CD4-positive, alpha-beta T cell treated with Interleukin-1 beta for 1 hour (primary cell): ENCODE measurements at regions not wholly inside any gene's neighbourhood (a gene's known extent, or its start where the extent isn't known, plus 50 kb on each side); places are given as distances from the start of the nearest gene placed in this dataset.
A peak's percentile ranks its signal among the peaks of the same experiment; 100 is the strongest.
"Not testable (repeated sequence)": the region's sequence is repeated elsewhere in the genome, so short reads cannot be mapped to it uniquely, and the experiment has no call there.

Experiments used
- DNase-seq, 2 donors: peaks; one replicate each; pipeline ENCODE4 v3.0.0-alpha.2; 2020 to 2022

DNA sequence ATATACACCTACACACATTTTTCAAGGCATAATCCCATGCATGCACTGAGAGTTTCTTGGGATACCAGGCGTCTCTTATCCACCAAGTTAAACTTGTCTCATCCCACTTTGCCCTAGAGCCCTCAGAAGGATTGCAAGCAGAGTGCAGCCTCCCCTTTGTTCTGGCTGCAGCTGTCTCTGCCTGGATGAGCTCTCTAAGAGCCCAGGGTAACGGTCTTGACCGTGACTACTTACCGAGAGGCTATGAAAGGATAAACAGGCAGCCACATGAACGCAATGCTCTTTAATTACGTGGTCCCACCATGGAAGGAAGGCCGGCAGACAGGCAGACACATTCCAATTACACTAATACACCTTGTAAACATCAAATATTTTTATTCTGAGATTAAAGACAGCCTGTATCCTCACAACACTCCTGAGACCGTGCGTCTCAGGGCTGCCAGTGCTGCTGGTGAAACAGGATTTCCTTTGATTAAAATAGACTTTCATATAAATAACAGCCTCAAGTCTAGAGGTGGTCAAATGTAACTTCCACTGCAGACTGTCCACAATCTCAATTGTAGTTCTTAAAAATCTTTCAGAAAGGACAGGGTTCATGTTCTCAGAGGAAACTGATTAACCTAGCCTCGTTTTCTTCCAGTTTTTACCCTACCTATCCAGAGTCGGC is 210.0 kb upstream of the PRDM1 start:
- DNase-seq: no peak

DNA sequence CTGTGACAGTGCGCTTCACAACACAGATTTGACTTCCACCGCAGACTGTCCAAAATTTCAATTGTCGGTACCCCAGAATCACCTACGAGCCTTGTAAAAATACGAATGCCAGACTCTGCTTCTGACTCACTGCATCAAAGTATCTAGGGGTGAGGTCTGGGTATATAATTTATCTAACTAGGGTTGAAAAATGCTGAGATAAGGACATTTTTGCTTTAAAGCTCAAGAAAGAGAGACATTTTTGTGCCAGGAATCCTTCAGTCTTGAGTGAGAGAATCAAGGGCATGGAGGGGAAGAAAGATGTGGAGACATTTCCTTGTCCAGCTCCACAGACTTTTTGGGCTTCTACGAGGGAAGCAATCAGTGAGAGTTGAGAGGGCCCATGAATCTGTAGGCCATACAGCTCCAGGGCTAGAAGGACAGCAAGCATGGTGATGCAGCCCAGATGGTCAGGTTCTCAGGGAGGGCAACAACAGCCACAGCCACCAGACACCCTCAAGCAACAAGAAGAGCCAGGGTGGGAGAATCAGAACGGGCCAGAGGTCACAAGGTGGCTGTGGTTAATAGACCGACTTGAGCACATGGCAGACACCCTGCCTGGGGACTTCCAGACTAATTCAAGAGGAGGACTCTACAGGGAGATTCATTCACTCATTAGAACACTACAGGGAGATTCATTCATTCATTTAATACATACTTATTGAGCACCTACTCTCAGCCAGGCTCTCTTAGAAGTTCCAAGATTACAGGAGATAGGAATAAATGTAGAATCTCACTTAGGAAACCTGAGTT is 211.1 kb upstream of the PRDM1 start:
- DNase-seq: no peak

DNA sequence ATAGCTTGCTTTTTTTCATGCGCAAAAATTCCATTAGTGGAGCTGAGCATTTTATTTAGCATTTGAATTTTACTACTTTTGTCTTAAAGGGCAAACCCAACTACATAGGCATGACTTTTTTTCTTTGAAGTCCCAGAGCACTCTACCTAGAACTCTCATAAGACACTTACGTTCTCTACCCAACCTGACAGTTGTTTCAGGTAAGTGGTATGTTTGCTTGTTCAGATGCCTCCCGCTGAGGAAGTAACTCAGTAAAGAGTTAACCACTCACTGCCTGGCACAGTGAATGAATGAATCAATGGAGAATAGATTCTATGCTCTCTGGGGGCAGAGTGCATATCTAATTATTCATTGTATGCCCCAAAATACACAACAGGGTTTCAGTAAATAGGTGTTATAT is 212.3 kb upstream of the PRDM1 start:
- no peak for DNase-seq

DNA sequence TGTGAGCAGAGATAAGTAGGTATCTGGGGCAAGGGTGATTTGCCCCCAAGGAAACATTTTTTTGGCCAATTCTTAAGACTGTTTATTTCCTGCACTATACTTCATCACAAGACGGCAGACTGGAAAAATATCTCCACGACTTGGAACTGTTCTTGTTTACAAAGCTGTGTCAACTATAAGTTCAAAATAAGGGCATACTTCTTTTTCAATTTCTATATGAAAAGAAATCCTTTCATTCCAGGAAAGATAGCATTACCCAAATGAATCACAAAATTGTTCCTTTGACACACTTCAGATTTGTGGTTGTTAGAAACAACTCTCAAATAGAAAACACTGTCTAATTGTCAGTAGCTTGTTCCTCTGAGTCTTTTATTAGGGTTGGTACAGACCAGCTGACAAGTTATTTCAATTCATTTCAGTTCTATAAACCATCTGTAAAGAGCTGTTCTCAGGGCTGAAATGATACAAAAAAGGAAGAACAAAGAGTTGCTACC is 212.9 kb upstream of the PRDM1 start:
- DNase-seq: no peak

DNA sequence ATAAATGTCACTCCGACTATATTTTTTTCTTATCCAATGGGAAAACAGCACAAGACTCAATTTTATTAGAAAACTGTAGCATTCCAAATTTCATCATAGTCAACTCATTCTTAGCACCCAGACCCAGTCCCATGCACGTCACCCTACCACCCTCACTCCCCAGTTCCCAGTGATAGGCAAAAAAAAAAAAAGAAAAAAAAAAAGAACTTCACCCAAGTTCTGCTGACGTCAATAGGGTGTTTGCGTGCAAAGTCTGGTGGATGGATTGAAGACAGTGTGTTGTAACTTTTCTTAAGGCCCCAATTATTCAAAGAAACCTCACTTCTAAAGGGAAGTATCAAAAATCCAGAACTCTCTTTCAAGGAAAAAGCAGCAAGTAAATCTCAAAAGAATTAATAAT is 213.9 kb upstream of the PRDM1 start:
- DNase-seq: peak in 1 of 2 donors; percentile 64

DNA sequence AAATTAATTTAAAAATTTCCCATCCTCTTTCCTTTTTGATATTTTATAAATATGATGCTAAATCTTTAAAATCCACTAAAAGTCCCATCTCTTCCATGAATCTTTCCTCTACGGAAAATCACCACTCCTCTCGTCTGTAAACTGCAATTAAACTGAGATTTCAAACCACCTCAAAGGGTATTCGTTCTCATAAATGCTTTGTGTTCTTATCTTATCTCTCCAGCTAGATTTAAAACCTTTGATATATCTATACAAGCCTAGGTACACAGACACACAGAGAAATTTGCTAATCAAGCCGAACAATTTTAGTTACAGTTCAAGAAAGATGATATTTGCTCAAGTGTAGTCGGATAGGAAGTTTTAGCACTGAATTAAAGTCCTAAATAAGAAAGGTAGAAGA is 214.6 kb upstream of the PRDM1 start:
- DNase-seq: no peak

DNA sequence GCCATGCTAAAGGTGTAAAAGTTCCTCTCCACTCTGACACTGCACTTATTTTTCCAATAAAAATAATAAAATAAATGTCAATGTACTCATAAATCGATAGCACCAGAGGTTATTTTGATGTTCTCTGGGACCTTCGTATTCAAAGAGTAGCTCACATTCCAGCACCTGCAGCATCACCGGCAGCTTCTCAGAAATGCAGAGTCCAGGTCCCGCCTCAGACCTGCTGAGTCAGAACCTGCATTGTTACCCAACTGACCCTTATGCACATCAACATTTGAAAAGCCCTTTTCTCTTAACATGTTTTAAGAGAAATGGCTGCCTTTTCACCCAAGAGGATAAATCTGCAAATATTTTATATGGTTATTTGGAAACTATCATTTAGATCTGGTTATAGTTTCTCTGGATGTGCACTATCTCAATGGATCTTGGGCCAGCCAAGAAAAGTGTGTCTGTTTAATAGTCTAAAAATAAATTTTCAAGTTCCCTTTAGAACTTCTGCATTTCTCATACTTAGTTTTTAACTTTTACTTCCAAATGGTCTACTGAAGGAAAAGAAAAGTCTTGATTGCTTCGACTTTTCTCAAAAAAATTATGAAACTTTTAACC is 216.2 kb upstream of the PRDM1 start:
- DNase-seq: no peak

DNA sequence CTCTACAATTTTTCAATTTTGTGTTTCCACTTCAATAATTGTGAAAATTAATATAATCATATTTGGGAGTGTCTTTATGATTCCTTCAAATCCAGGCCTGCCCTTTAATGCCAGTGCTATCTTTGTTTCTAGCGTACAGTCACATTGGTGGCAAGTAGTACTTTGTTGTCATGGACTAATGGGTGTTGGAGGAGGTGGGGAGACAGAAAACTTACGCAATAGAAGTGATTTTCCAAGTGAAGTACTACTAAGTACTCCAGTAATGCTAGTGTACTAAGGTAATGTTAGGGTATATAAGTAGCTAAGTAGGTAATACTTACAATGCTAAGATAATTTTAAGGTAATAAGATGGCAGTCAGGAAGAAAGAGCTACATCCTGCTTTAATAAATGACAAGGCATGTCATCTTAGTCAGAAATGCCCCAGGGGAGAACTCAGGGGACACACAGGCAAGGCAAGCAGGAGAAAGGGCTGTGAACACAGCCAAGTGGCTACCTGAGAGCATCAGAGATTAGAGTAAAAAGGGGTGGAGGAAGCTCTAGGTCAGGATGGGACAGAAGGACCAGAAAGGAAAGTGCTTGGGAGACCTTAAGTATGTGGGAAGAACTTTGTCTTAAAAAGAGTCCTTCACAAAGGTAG is 217.2 kb upstream of the PRDM1 start:
- DNase-seq: no peak

DNA sequence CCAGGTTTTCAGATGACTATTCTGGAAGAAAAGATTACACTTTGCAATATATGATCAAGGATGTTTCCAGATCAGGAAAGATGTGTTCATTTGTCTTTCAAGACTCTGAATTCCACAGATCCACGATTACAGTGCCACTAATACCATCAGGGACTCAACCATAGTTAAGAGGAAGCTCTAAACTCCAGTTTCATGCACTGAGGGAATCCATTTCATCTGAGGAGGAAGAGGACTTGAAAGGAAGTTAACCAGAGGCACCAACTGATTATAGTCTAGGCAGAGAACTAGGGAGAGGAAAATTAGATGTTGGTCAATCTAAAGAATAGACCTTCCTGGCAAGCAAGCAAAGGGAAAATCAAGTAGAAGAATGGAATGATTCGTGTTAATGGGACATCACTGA is 218.3 kb upstream of the PRDM1 start:
- no peak for DNase-seq

DNA sequence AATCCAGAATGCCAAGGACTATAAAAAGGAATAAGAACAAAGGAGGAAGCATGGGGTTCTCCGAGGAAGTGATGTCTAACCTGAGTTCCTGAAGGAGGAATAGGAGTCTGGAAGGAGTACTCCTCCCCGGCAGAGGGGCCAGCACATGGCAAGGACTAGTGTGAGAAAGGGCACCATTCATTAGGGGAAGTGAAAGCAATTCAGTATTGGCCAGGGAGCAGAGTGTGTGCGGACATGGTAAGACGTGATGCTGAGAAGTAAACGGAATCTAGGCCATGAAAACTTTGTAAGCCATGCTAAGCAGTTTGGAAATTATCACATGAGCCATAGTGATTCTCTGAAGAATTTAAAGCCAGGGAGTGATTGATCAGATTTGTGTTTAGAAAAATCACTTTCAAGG is 218.9 kb upstream of the PRDM1 start:
- DNase-seq: peak in 1 of 2 donors; percentile 13

DNA sequence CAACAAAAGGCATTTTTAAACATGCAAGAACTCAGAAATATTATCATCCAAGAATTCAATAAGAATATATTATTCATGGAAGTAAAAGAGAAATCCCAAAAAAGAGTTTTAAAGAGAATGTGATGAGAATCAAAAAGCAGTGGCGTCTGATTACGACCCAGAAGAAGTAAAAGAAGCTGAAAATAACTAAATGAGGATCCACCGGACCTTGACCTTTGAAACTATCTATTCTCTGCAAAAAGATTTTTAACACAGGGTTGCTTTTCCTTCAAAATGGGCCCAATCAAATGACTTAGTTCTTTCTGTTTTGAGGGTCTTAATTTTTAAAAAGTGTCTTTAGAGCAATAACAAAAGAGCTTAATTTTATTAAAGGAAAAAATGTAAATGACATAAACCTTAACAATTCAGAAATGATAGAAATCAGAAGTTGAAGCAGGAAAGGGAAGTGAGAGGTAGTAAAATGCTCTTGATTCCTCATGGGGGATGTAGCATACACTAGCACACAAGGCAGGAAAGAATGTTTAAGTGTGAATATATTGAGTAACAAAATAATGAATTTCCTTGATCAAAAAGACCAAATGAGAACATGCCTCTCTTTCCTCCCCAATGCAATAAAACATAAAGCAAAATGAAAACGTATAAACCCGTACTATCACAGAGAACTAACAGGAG is 223.1 kb upstream of the PRDM1 start:
- no peak for DNase-seq

DNA sequence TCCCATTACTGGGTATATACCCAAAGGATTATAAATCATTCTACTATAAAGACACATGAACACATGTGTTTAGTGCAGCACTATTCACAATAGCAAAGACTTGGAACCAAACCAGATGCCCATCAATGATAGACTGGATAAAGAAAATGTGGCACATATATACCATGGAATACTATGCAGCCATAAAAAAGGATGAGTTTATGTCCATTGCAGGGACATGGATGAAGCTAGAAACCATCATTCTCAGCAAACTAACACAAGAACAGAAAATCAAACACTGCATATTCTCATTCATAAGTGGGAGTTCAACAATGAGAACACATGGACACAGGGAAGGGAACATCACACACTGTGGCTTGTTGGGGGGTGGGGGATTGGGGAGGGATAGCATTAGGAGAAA is 225.2 kb upstream of the PRDM1 start:
- not testable (repeated sequence) for DNase-seq

DNA sequence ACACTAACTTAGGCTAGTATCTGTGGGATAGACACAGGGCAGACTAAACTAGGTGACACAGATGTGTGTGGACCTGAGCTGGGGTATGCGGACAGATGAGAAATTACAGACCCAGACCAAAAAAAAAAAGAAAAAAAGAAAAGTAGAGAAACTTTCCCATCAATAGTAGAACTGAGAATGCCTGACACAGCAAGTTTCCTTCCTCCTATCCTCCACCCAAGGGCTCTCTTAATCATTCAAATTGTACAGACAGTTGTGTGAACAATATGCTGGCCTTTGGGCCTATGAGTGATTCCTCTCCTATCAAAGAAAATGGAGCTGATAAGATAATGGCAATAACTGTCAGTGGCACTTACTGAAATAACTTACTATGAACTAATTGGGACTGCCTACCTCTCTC is 226.7 kb upstream of the PRDM1 start:
- DNase-seq: no peak

DNA sequence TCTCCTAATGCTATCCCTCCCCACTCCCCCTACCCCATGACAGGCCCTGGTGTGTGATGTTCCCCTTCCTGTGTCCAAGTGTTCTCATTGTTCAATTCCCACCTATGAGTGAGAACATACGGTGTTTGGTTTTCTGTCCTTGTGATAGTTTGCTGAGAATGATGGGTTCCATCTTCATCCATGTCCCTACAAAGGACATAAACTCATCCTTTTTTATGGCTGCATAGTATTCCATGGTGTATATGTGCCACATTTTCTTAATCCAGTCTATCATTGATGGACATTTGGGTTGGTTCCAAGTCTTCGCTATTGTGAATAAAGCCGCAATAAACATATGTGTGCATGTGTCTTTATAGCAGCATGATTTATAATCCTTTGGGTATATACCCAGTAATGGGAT is 227.5 kb upstream of the PRDM1 start:
- not testable (repeated sequence) for DNase-seq

DNA sequence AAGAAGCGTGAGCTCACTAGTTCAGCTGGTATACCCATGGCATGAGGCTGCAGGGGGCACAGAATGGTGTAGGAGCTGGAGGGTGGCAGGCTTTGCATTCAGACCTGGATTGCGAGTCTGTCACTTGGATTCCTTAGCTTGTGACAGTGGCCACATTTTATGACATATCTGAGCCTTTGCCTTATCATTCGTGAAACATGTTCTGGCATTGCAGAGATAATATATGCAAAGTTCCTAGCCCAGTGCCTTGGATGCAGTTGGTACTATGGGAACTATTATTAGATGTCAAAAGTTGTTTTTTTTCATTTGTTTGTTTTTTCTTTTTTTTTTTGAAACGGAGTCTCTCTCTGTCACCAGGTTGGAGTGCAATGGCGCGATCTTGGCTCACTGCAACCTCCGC is 230.7 kb upstream of the PRDM1 start:
- no peak for DNase-seq

DNA sequence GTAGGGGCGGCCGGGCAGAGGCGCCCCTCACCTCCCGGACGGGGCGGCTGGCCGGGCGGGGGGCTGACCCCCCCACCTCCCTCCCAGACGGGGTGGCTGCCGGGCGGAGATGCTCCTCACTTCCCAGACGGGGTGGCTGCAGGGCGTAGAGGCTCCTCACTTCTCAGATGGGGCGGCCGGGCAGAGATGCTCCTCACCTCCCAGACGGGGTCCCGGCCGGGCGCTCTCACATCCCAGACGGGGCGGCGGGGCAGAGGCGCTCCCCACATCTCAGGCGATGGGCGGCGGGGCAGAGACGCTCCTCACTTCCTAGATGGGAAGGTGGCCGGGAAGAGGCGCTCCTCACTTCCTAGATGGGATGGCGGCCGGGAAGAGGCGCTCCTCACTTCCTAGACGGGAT is 232.2 kb upstream of the PRDM1 start:
- not testable (repeated sequence) for DNase-seq

DNA sequence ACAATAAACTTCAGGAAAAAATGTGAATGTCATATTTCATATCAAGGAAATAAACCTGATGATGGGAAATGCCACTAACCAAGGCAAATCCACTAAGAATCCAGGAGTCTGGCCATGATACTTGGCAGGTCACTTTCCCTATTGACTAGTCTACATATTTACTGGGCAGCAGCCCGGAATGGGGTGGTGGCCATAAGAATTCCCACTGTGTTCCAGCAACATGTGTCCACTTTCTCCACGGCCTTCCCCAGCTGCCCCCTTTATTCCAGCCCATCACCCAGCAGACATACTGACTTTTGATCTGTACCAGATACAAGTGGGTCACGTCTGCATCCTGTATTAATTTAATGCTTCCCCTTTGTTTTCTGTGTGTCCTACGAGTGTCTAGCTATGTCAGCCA is 234.5 kb upstream of the PRDM1 start:
- no peak for DNase-seq

DNA sequence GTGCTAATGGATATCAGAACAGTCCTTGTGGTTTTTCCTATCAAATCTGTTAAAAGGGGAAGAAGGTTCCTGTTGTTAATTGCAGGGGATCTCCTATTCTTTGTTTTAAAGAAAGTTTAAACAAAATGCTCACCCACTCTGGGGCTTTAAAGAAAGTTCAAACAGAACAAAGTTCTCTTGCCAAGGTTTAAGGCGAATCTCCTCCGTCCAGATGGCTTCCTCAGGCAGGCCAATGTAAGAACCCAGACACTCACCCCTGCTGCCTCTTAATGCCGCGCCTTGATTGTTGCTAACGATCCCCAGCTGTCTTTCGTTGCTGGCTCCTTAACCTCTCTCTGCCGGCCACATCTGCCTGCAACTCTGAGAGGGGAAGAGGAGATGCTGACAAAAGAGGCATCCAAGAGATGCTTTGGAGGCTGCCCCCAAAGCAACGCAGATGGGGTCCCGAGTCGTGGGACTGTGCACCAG is 235.0 kb upstream of the PRDM1 start:
- no peak for DNase-seq

DNA sequence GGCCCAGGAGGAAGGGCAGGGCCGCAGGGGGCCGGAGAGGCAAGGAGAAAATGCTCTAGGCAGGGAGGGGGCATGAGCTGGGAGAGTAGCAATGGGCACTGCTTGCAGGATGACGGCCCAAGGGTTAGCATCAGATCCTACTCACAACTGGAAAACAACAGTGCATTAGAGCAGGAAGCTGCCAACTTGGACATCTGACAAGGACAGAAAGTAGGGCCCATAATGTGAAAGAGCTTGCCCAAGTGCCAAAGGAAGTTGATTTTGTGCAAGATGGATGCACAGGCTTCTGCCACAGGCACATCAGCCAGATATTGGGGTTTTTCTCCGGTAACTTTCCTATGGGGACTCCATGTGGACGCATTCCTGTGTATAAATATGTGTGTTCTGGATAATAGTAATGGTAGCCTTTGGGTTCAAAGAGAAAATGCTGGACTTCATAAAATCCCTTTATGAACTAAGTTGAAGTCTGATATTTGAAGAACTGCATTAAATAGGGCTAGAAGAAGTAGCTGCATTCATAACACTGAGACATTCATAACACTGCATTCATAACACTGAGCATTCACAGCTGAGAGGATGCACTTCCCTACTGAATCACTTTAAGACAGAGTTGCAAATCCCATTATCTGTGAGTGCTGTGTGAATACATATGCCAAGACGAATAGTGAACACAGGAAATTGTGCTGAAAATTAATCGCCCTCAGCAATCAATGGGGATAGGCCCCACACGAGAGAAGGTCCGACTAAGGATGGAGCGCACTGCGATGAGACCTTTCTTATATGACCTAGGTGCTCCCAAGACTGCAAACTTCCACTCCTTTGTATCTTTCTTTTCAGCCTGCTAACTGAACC is 235.6 kb upstream of the PRDM1 start:
- DNase-seq: no peak

DNA sequence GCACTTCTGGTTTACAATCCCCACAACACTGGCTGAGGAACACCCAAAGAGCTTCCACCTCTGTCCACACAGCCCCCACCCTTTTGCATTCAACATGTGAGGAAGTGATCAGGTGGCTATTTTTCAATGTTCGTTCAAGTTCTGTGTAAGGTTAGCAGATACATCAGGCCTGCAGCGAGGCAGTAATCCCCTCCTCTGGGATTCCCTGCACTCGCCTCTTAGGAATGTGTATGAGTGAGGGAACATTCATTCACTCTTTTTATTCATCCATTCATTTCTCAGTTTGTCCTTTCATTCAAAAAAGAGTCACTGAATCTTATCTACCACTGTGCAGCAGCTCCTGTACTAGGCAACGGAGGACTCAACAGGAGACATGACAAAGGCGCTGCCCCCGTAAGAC is 236.4 kb upstream of the PRDM1 start:
- no peak for DNase-seq

DNA sequence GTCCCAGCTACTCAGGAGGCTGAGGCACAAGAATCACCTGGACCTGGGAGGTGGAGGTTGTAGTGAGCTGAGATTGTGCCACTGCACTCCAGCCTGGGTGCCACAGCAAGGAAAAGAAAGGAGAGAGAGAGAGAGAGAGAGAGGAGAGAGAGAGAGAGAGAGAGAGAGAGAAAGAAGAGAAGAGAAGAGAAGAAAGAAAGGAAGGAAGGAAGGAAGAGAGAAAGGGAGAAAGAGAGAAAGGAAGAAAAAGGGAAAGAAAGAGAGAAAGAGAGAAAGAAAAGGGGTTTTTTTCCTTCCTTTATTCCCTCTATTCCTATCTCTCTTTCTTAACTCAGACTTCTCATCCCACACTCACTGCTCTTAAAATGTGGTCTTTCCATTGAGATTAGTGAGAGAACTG is 238.7 kb upstream of the PRDM1 start:
- DNase-seq: no peak
